ENCODE measurements at regions not wholly inside any gene's neighbourhood (a gene's known extent, or its start where the extent isn't known, plus 50 kb on each side); places are given as distances from the start of the nearest gene placed in this dataset.

- no peak for TF ChIP-seq YY1 (IDR thresholded peaks at IDR 0.05; ENCODE audit: low read depth)
- TF ChIP-seq RXRA (IDR thresholded peaks at IDR 0.05; ENCODE audit: borderline replicate concordance, low read depth), result no peak
- TF ChIP-seq CTCF (IDR thresholded peaks at IDR 0.05), result no peak
- no peak for TF ChIP-seq JUND (IDR thresholded peaks at IDR 0.05)
- no peak for TF ChIP-seq TCF12 (IDR thresholded peaks at IDR 0.05)
- TF ChIP-seq EZH2phosphoT487 (IDR thresholded peaks at IDR 0.05; ENCODE audit: borderline replicate concordance, low read depth), result no peak
- no peak for TF ChIP-seq EP300 (IDR thresholded peaks at IDR 0.05; ENCODE audit: borderline replicate concordance in 1 of 2, low read depth in 1 of 2, low read length in 1 of 2)
- no peak for TF ChIP-seq REST (IDR thresholded peaks at IDR 0.05; ENCODE audit: low read depth, low read length)
Observed at GRCh38 chr16:50881956-50882355, 140.1 kb downstream of the CYLD start.

Data from SK-N-SH (cell line).